ENCODE measurements at regions not wholly inside any gene's neighbourhood (a gene's known extent, or its start where the extent isn't known, plus 50 kb on each side); places are given as distances from the start of the nearest gene placed in this dataset.

DNA sequence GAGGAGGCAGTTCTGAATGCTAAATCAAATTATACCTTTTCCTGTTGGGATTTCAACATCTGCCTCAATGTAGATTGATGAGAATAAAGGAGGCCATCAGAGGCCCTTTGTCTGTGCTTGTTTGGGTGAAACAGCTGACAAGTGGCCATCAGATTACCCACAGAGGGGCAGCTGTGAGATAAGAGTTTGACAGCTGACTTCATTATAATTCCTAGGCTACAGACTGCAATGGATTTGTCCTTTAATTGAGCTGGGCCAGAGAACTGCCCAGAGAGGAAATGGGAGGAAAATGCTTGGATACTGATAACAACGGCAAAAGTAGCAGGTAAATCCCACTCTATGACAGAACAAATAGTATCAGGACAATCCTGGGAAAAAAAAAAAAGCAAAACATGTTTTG is 649.4 kb downstream of the HDGFL1 start:
- H3K27ac Mint-ChIP-seq: no peak overlapping the region
- H3K4me3 Mint-ChIP-seq: no peak overlapping the region
- H3K36me3 Mint-ChIP-seq: no peaks in the 10 kb centered on the region
- H3K9me3 Mint-ChIP-seq: peaks cover 4 to 40% (median 11%) of the 10 kb centered on the region in 6 donors
- H3K4me1 Mint-ChIP-seq: no peaks in the 10 kb centered on the region
- DNase-seq: no peak
- H3K27me3 Mint-ChIP-seq (ENCODE audit: low read depth in 3 of 3): no peaks in the 10 kb centered on the region

DNA sequence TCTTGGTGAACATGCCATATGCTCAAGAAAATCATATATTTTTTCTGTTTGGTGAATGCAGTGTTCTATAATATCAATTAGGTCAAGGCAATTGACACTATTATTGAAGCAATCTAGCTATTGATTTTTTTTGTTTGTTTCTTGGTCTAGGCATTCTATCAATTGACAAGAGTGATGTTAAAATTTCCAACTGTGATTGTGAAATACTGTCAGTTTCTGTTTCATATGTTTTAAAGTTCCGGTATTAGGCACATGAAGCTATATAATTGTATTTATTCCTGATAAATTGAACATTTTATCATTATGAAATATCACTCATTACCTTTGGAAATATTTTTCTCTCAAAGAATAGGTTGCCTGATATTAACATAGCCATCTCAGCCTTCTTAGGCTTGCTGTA is 653.4 kb downstream of the HDGFL1 start:
- Mint-ChIP-seq H3K27me3 (ENCODE audit: low read depth in 3 of 3) (no peaks in the 10 kb centered on the region), H3K4me3 (no peak overlapping the region), H3K4me1 (no peaks in the 10 kb centered on the region), H3K36me3 (no peaks in the 10 kb centered on the region), H3K9me3 (peaks cover 4 to 50% (median 25%) of the 10 kb centered on the region in 6 donors), H3K27ac (no peak overlapping the region)
- DNase-seq: no peak

DNA sequence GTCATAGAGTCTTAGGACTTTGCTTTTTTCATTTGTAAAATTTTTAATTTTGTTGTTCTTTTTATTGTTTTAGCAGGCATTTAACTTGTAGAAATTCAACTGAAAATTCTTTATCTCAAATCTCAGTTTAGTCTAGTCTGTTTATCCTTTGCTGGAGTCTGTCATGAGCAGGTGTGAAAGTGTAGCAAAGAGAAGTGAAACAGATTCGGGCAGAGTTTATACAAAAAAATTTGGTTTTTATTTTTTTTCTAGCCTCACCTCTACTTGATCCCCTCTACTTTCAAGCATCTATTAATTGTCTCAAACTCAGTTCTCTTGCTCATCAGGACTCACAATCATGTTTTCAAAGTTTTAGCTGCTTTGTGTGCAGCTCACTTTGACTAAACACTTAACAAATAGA is 655.2 kb downstream of the HDGFL1 start:
- H3K36me3 Mint-ChIP-seq: peaks cover 0 to under 1% (median 0%) of the 10 kb centered on the region in 3 donors
- H3K4me3 Mint-ChIP-seq: no peak overlapping the region
- peaks cover 1 to 66% (median 31%) of the 10 kb centered on the region in 6 donors for H3K9me3 Mint-ChIP-seq
- DNase-seq: no peak
- no peaks in the 10 kb centered on the region for H3K4me1 Mint-ChIP-seq
- peaks cover 0 to 2% (median 0%) of the 10 kb centered on the region in 3 donors for H3K27me3 Mint-ChIP-seq (ENCODE audit: low read depth in 3 of 3)
- H3K27ac Mint-ChIP-seq: no peak overlapping the region

DNA sequence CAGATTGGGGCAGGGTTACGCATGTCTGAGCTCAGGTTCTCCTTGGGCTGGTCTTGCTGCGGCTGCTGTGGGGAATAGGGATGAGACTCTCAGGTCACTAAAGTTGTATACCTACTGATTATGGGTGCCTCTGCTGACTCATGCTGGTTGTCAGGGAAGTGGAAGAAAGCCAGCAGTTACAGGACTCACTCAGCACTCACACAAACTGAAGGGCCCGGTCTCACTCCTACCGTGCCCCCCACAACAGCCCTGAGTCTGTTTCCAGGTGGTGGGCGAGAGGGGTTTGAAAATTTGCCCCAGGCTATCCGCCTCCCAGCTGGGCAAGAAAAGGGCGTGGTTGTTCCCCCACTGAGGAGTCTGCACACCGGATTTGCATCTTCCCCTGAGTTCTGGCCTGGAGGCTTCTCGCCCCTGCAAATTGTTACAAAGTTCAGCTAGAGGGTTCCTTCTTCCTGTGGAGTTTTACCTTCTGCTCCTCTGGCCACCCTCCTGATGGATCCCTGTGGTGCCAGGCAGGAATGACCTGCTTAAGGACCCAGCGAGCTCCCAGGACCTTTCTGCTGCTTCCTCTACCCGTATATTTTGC is 659.2 kb downstream of the HDGFL1 start:
- no peak overlapping the region for H3K4me3 Mint-ChIP-seq
- DNase-seq: no peak
- no peak overlapping the region for H3K27ac Mint-ChIP-seq
- peaks cover 0 to 3% (median 0%) of the 10 kb centered on the region in 3 donors for H3K36me3 Mint-ChIP-seq
- H3K27me3 Mint-ChIP-seq (ENCODE audit: low read depth in 3 of 3): peaks cover 0 to 2% (median 0%) of the 10 kb centered on the region in 3 donors
- H3K9me3 Mint-ChIP-seq: peaks cover 5 to 61% (median 33%) of the 10 kb centered on the region in 6 donors
- H3K4me1 Mint-ChIP-seq: no peaks in the 10 kb centered on the region

DNA sequence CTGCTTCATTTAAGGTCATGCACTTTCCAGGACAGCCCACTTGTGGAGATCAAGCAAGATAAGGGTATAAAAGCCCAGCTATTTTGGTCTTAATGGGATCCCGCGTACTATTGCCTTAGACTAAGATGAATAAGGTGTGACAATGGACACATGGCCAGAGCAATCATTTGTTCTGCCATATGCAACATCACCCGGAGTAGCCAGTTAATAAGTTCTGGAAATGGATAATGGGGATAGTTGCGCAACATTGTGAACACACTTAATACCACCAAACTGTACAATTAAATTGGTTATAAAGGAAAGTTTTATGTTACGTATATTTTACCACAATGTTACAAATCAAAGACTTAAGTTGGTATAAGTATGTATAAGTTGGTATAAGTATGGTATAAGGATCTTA is 674.5 kb downstream of the HDGFL1 start:
- Mint-ChIP-seq H3K27ac (no peak overlapping the region), H3K36me3 (no peaks in the 10 kb centered on the region), H3K27me3 (ENCODE audit: low read depth in 3 of 3) (peaks cover 0 to 2% (median 0%) of the 10 kb centered on the region in 3 donors), H3K4me1 (no peaks in the 10 kb centered on the region), H3K4me3 (no peak overlapping the region), H3K9me3 (peaks cover 1 to 19% (median 12%) of the 10 kb centered on the region in 6 donors)
- no peak for DNase-seq

DNA sequence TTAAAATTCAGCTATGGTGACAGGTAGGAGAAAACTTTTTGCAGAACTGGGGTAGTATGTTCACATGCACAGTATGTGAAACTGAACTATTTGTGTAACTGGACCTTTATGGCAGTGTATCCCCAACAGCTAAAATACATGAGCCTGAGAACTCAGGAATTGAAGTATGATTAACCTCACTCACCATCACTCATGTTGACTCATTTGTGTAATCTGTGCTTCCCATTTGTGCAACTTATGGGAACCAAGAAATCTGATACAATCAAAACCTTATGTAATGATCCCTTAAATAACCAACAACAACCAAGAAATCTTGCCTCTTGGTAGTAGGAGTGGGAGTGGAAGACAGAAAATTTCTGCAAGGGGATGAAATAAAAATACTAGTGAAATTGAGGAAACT is 674.9 kb downstream of the HDGFL1 start:
- H3K9me3 Mint-ChIP-seq: peaks cover 3 to 19% (median 12%) of the 10 kb centered on the region in 6 donors
- H3K4me3 Mint-ChIP-seq: no peak overlapping the region
- DNase-seq: no peak
- H3K27me3 Mint-ChIP-seq (ENCODE audit: low read depth in 3 of 3): peaks cover 0 to 2% (median 0%) of the 10 kb centered on the region in 3 donors
- H3K4me1 Mint-ChIP-seq: no peaks in the 10 kb centered on the region
- no peak overlapping the region for H3K27ac Mint-ChIP-seq
- H3K36me3 Mint-ChIP-seq: no peaks in the 10 kb centered on the region

DNA sequence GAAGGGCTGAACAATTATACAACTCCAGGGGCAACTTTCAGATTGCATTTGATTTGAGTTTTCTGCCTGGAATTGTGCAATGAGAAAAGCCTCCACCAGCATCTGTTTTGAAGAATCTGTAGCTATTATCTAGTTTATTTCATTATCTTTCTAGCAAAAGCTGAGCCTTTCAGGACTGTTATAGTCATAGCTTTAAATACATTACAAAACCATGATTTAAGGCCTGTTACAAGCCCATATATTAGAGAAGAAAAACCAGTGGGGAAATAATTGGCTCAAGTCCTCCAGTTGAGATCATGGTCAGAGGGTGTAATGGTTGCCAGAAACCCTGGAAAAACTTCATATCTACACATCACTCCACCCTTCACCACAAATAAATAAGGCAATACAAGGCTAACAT is 676.2 kb downstream of the HDGFL1 start:
- H3K4me1 Mint-ChIP-seq: no peaks in the 10 kb centered on the region
- no peak overlapping the region for H3K27ac Mint-ChIP-seq
- H3K27me3 Mint-ChIP-seq (ENCODE audit: low read depth in 3 of 3): peaks cover 0 to 2% (median 0%) of the 10 kb centered on the region in 3 donors
- peaks cover 4 to 25% (median 8%) of the 10 kb centered on the region in 6 donors for H3K9me3 Mint-ChIP-seq
- no peak overlapping the region for H3K4me3 Mint-ChIP-seq
- no peaks in the 10 kb centered on the region for H3K36me3 Mint-ChIP-seq
- DNase-seq: no peak

DNA sequence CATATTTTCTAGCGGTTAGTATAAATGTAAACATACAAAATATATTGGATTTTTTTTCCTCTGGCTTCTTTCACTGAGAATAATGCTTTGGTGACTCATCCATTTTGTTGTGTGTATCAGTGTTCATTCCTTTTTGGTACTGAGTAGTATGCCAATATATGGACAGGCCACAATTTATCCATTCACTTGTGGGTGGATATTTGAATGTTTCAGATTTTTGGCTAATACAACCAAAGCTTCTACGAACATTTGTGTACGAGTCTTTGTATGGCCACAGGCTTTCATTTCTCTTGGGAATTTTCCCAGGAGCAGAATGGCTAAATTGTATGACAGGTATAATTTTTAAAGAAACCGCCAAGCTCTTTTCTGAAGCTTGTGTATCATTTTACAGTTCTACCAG is 677.5 kb downstream of the HDGFL1 start:
- H3K4me1 Mint-ChIP-seq: no peaks in the 10 kb centered on the region
- H3K4me3 Mint-ChIP-seq: no peak overlapping the region
- no peak overlapping the region for H3K27ac Mint-ChIP-seq
- H3K9me3 Mint-ChIP-seq: peaks cover 3 to 23% (median 5%) of the 10 kb centered on the region in 6 donors
- no peaks in the 10 kb centered on the region for H3K36me3 Mint-ChIP-seq
- peaks cover 0 to 2% (median 0%) of the 10 kb centered on the region in 3 donors for H3K27me3 Mint-ChIP-seq (ENCODE audit: low read depth in 3 of 3)
- DNase-seq: no peak

DNA sequence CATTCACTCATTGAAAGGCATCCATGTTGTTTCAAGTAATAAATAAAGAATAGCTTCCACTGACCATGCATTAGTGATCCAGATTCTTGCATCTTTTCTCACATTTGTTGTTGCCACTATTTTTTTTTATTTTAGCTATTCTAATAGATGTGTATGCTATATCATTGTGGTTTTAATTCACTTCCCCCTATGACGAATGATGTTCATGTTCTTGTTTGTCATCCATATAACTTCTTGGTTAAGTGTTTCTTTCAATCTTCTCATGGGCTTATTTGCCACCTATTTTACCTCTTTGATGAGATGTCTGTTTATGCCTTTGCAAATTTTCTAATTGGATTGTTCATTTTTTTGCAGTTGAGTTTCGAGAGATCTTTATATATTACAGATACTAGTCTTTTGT is 681.2 kb downstream of the HDGFL1 start:
- no peaks in the 10 kb centered on the region for H3K4me1 Mint-ChIP-seq
- H3K9me3 Mint-ChIP-seq: peaks cover 3 to 26% (median 14%) of the 10 kb centered on the region in 6 donors
- no peak overlapping the region for H3K4me3 Mint-ChIP-seq
- H3K27me3 Mint-ChIP-seq (ENCODE audit: low read depth in 3 of 3): no peaks in the 10 kb centered on the region
- H3K27ac Mint-ChIP-seq: no peak overlapping the region
- DNase-seq: no peak
- H3K36me3 Mint-ChIP-seq: no peaks in the 10 kb centered on the region

DNA sequence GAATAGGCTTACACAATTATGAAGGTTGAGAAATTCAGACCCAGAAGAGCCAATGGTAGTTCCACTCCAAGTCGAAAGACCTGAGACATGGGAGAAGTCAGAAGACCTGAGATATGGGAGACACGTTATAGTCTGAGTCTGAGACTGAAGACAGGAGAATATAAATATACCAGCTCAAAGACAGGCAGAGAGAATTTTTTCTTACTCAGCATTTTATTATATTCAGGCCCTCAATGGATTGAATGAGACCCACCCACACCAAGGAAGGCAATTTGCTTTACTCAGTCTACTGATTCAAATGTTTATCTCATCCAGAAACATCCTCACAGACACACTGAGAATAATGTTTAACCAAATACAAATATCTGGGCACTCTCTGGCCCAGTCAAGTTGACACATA is 693.5 kb downstream of the HDGFL1 start:
- Mint-ChIP-seq H3K27ac (no peak overlapping the region), H3K4me1 (no peaks in the 10 kb centered on the region), H3K27me3 (ENCODE audit: low read depth in 3 of 3) (peaks cover 0 to 5% (median 2%) of the 10 kb centered on the region in 3 donors), H3K36me3 (peaks cover 0 to 4% (median 3%) of the 10 kb centered on the region in 3 donors), H3K4me3 (no peak overlapping the region), H3K9me3 (peaks cover 16 to 54% (median 38%) of the 10 kb centered on the region in 6 donors)
- no peak for DNase-seq

DNA sequence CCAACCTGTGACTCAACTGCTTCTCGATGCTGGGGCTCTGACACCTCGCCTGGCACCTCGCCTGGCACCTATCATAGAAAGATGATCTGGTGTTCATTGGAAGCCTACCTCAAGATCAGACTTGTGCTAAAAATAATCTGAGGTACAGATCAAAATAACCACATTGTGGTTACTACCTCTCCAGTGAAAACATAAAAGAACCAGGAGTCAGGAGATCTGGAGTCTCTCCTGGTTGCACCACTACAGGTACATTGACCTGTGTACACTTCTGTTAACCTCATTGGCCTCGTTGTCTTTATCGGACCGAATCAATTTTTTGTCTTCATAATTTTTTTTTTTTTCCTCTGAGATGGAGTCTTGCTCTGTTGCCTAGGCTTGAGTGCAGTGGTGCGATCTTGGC is 695.9 kb downstream of the HDGFL1 start:
- no peak overlapping the region for H3K4me3 Mint-ChIP-seq
- peaks cover 13 to 44% (median 23%) of the 10 kb centered on the region in 6 donors for H3K9me3 Mint-ChIP-seq
- peaks cover 2 to 5% (median 2%) of the 10 kb centered on the region in 3 donors for H3K27me3 Mint-ChIP-seq (ENCODE audit: low read depth in 3 of 3)
- no peak overlapping the region for H3K27ac Mint-ChIP-seq
- peaks cover 0 to 3% (median 3%) of the 10 kb centered on the region in 3 donors for H3K36me3 Mint-ChIP-seq
- no peak for DNase-seq
- no peaks in the 10 kb centered on the region for H3K4me1 Mint-ChIP-seq

DNA sequence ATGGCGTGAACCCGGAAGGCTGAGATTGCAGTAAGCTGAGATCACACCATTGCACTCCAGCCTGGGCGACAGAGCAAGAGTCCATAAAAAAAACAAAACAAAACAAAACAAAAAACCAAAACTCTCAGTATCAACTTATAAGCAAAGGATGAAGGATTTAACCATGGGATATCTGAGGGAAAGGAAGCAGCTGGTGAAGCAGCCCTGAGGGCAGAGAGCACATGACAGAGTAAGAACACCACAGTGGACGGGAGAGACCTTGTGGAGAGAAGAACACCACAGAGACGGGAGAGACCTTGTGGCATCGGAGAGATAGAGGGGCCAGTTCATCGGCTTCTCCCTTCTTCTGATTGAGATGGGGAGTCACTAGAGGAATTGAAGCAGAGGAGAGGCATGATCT is 697.2 kb downstream of the HDGFL1 start:
- H3K27me3 Mint-ChIP-seq (ENCODE audit: low read depth in 3 of 3): peaks cover 0 to 5% (median 2%) of the 10 kb centered on the region in 3 donors

DNA sequence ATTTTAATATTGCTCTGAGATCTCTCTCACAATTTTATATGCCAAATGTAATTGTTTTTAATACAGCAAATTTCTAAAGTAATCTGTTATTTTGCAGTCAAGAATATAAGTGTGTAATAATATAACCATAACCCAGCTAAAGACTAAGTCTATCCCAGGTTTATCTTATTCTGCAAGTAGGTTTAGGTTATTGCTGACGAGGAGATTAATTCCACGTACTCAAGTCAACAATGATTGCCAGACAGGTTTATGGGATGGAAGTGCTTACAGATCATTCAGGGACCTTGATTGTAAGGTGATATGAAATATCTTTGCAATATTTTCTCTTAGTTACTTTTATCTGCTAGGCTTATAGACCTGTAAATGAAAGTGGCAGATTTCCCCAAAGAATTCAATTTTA is 698.3 kb downstream of the HDGFL1 start:
- Mint-ChIP-seq H3K4me1 (no peaks in the 10 kb centered on the region), H3K27me3 (ENCODE audit: low read depth in 3 of 3) (peaks cover 0 to 5% (median 2%) of the 10 kb centered on the region in 3 donors), H3K36me3 (peaks cover 0 to 3% (median 0%) of the 10 kb centered on the region in 3 donors), H3K4me3 (no peak overlapping the region), H3K9me3 (peaks cover 9 to 45% (median 16%) of the 10 kb centered on the region in 6 donors), H3K27ac (no peak overlapping the region)
- no peak for DNase-seq

More for the DNA sequence above, 697.2 kb downstream of the HDGFL1 start:
- Mint-ChIP-seq H3K9me3 (peaks cover 8 to 36% (median 17%) of the 10 kb centered on the region in 6 donors), H3K36me3 (peaks cover 0 to 3% (median 0%) of the 10 kb centered on the region in 3 donors), H3K27ac (no peak overlapping the region), H3K4me3 (no peak overlapping the region), H3K4me1 (no peaks in the 10 kb centered on the region)
- no peak for DNase-seq

DNA sequence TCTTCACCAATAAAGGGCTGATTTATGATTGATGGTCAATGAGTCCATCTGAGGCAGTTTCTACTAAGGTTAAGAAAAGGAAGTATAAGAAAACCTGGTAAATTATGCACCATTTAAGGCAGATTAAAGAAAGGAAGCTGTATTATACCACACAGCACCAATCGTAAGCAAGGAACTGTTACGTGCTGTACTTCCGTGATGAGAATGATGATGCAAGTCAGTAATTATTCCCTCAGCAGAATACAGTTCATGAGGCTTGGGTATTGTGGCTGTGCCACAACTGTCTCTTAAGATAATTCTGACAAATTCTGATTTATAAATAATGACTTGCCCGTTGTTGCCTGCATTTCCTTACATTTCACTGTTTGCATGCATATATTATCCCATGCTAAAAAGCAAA is 699.0 kb downstream of the HDGFL1 start:
- Mint-ChIP-seq H3K36me3 (peaks cover 0 to 3% (median 0%) of the 10 kb centered on the region in 3 donors), H3K27ac (no peak overlapping the region), H3K9me3 (peaks cover 9 to 42% (median 16%) of the 10 kb centered on the region in 6 donors), H3K27me3 (ENCODE audit: low read depth in 3 of 3) (peaks cover 0 to 2% (median 2%) of the 10 kb centered on the region in 3 donors), H3K4me1 (no peaks in the 10 kb centered on the region), H3K4me3 (no peak overlapping the region)
- DNase-seq: no peak

DNA sequence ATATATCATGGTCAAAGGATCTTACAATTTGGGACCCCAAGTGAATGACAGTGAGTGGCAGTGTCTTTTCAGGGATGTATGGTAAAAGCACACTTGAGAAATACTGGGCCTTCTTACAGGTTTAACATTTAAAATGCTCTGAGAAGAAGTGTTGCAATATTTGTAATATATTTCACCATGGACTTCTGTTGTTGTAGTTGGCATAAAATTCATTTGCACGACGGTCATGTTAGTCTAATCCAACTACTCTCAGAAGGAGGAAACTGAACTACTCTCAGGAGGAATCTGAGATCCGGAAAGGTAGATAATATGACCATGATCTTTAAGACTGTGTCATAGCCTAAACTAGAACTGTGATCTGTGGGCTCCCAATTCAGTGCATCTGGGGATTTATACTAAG is 700.1 kb downstream of the HDGFL1 start:
- Mint-ChIP-seq H3K9me3 (peaks cover 7 to 36% (median 16%) of the 10 kb centered on the region in 6 donors), H3K4me1 (no peaks in the 10 kb centered on the region), H3K27me3 (ENCODE audit: low read depth in 3 of 3) (peaks cover 0 to 2% (median 1%) of the 10 kb centered on the region in 3 donors), H3K36me3 (peaks cover 0 to 3% (median 0%) of the 10 kb centered on the region in 3 donors), H3K4me3 (no peak overlapping the region), H3K27ac (no peak overlapping the region)
- no peak for DNase-seq

Data from immature natural killer cell (primary cell).